ENCODE measurements at regions not wholly inside any gene's neighbourhood (a gene's known extent, or its start where the extent isn't known, plus 50 kb on each side); places are given as distances from the start of the nearest gene placed in this dataset.

- DNase-seq (ENCODE audit: low read depth): no peak
- no peak overlapping the region for H3K4me3 ChIP-seq (ENCODE audit: low read depth, low read length)
- TF ChIP-seq CTCF (IDR thresholded peaks at IDR 0.05; ENCODE audit: insufficient read depth, low read depth, low read length): no peak
These were observed 93.3 kb downstream of the TMX1 start for GRCh38 chr14:51333299-51333698.

GRCh38 chr14:51333901-51334521 lies 94.0 kb downstream of the TMX1 start:
- no peak overlapping the region for H3K4me3 ChIP-seq (ENCODE audit: low read depth, low read length)
- DNase-seq (ENCODE audit: low read depth): no peak
- TF ChIP-seq CTCF (IDR thresholded peaks at IDR 0.05; ENCODE audit: insufficient read depth, low read depth, low read length): no peak

DNA sequence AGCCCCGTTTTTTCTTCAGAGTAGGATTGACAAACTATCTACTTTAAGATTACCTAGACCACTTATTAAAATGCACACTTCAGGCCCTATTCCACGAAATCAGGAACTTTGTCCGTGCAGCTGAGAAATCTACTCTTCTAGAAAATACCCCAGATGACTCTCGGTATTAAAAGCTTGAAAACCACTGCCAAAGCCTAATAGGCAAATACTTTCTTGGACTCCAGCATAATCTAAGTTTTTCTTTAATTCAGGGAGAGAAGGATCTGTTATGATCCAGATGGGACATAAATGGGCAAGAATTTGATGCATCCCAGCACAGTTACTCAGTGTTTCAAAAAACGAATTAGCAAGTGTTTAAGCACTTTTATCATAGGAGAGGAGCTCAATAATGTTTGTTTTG lies 94.5 kb downstream of the TMX1 start:
- no peak overlapping the region for H3K4me3 ChIP-seq (ENCODE audit: low read depth, low read length)
- TF ChIP-seq CTCF (IDR thresholded peaks at IDR 0.05; ENCODE audit: insufficient read depth, low read depth, low read length): no peak
- DNase-seq (ENCODE audit: low read depth): no peak

GRCh38 chr14:51335531-51335930 lies 95.5 kb downstream of the TMX1 start:
- no peak overlapping the region for H3K4me3 ChIP-seq (ENCODE audit: low read depth, low read length)
- DNase-seq (ENCODE audit: low read depth): peak; percentile 34
- no peak for TF ChIP-seq CTCF (IDR thresholded peaks at IDR 0.05; ENCODE audit: insufficient read depth, low read depth, low read length)

DNA sequence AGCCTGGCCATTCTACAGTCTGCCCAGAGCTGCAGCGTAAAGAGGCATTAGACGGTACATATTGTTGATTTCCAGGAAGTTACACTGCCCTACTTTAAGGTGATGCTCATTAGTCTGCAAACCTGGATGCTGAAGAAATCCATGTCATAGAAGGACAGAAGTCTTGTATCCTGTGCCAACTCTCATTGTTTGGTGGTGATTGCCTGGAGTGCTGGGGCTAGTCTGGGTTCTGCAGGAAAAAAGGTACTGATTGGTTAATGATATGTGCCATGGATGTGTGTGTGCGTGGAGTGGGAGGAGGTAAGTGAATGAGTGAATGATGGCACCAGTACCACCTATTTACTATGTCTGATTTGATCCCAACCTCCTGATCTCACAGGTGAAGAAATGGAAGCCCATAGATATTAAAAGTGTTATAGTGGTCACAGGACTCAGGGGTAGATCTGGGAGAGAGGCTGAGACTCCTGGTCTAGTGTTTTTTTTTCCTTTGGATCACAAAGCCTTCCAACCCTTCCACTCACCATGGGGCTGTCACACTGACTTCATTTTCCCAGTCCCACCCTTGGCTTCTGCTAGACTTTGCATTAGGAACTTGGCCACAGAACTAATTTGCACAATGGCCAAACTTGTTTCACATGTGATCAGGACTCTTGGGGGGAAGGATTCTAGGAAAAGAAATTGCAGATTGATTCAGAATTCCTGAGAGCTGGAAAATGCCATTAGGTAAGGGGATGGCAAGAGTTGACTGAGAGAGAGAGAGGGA lies 96.1 kb downstream of the TMX1 start:
- DNase-seq (ENCODE audit: low read depth): no peak
- H3K4me3 ChIP-seq (ENCODE audit: low read depth, low read length): no peak overlapping the region
- TF ChIP-seq CTCF (IDR thresholded peaks at IDR 0.05; ENCODE audit: insufficient read depth, low read depth, low read length): no peak

- H3K4me3 ChIP-seq (ENCODE audit: low read depth, low read length): no peak overlapping the region
- no peak for TF ChIP-seq CTCF (IDR thresholded peaks at IDR 0.05; ENCODE audit: insufficient read depth, low read depth, low read length)
- no peak for DNase-seq (ENCODE audit: low read depth)
These were observed 96.7 kb downstream of the TMX1 start for GRCh38 chr14:51336734-51337133.
